ENCODE measurements at regions not wholly inside any gene's neighbourhood (a gene's known extent, or its start where the extent isn't known, plus 50 kb on each side); places are given as distances from the start of the nearest gene placed in this dataset.

DNA sequence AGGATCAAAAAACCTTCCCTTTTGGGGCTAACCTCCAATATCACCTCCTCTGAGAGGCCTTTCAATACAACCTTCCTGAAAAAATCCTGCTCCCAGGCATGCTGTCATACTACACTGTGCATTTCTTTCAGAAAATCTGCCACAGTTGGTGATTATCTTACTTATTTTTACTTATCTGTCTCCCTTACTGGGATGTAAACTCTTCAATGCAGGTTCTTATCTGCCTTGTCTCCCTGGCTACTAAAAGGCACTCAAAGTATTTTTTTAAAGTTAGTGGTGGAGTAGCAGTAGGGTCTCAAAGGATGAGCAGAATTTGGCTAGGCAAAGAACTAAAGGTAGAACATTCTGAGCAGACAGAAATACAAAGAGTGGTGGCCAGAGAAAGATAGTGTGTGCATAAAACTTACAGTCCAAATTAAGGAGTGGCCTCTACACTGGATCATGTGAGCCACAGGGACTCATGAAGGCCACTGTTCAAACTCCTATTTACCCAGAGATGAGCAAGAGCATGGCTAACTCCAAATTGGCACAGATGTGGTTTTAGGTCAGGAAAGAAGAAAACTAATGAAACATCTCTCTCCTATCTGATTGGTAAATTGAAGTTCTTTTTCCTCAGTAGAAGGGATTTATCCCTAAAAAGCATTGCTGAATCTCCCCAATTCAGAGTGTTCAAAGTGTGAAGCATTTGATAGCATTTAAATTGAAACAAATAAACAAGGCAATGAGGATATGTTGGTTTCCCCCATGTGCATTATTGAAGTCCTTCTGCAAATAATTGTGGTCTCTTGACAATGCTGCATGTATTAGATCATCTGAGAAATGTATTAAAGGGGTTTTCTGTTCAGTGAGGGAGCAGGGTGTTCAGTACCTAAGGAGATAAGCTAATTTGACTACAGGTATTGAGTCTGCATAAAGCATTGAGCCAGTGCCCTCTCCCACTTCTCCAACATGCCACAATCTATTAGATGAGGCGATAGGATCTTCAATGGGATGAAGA lies 285.5 kb downstream of the MREG start:
- CTCF ChIA-PET (ENCODE audit: low intra/inter-chr PET ratio, low total read pairs), result no interaction called here
- Histone ChIP-seq H4K20me1 (ENCODE audit: insufficient read depth, low read length) (no peaks in the 10 kb centered on the region), H3K9ac (ENCODE audit: insufficient read depth, low read depth, low read length) (no peak overlapping the region), H3K4me1 (ENCODE audit: insufficient read depth, low read length) (peaks cover 42% of the 10 kb centered on the region), H3K27ac (ENCODE audit: extremely low read length, insufficient read depth, low read length) (peak overlapping the region; percentile 23), H2AFZ (ENCODE audit: low read length) (peak overlapping the region; percentile 20), H3K4me3 (replicated peaks in 1 of 3; ENCODE audit: insufficient read depth in 1 of 3, low read depth in 2 of 3, low read length in 3 of 3) (no peak overlapping the region), H3K9me3 (ENCODE audit: low read length) (no peaks in the 10 kb centered on the region), H3K27me3 (ENCODE audit: control insufficient read depth in 1 of 2, insufficient read depth in 2 of 2, low read length in 2 of 2) (no peaks in the 10 kb centered on the region), H3K4me2 (ENCODE audit: low read depth, low read length) (no peak overlapping the region), H3K36me3 (replicated peaks in 1 of 2; ENCODE audit: control insufficient read depth in 1 of 2, insufficient read depth in 2 of 2, low read length in 2 of 2) (no peaks in the 10 kb centered on the region), H3K79me2 (ENCODE audit: insufficient read depth, low read length) (no peaks in the 10 kb centered on the region)
- peak; percentile 85 for DNase-seq (ENCODE audit: low spot score)
- BruUV-seq (replicated peaks), result no TSS peak
- in situ Hi-C loops (cut with HindIII; ENCODE audit: extremely low pct_ligation_motif_present, low pct_unique_long_range_greater_than_20kb) (no loop called here), intact Hi-C loops (cut with micrococcal nuclease; ENCODE audit: unreplicated experiment) (loop anchor here (2.0 kb wide), 1 partner anchor 15 kb away; no protein-coding TSS in a partner anchor)
- WGBS (ENCODE audit: low lambda C conversion rate), result 95% methylated on average over 1 of the region's 1 CpG
- peak; percentile 26 for FAIRE-seq
- peak; percentile 98 for ATAC-seq
- POLR2A ChIA-PET, result interaction anchor here (1.1 to 1.7 kb wide), 2 partner anchors 21 to 22 kb away, joined by 3 to 4 read pairs; no protein-coding TSS in a partner anchor
- TF ChIP-seq, protein P1, sequence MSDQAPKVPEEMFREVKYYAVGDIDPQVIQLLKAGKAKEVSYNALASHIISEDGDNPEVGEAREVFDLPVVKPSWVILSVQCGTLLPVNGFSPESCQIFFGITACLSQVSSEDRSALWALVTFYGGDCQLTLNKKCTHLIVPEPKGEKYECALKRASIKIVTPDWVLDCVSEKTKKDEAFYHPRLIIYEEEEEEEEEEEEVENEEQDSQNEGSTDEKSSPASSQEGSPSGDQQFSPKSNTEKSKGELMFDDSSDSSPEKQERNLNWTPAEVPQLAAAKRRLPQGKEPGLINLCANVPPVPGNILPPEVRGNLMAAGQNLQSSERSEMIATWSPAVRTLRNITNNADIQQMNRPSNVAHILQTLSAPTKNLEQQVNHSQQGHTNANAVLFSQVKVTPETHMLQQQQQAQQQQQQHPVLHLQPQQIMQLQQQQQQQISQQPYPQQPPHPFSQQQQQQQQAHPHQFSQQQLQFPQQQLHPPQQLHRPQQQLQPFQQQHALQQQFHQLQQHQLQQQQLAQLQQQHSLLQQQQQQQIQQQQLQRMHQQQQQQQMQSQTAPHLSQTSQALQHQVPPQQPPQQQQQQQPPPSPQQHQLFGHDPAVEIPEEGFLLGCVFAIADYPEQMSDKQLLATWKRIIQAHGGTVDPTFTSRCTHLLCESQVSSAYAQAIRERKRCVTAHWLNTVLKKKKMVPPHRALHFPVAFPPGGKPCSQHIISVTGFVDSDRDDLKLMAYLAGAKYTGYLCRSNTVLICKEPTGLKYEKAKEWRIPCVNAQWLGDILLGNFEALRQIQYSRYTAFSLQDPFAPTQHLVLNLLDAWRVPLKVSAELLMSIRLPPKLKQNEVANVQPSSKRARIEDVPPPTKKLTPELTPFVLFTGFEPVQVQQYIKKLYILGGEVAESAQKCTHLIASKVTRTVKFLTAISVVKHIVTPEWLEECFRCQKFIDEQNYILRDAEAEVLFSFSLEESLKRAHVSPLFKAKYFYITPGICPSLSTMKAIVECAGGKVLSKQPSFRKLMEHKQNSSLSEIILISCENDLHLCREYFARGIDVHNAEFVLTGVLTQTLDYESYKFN (CRISPR knock-in tag; conservative IDR thresholded peaks at IDR 0.05), result peak; percentile 60
- TF ChIP-seq ZNF34 (CRISPR knock-in tag; IDR thresholded peaks at IDR 0.05; ENCODE audit: borderline replicate concordance) (no peak), ZFX (CRISPR knock-in tag; IDR thresholded peaks at IDR 0.05; ENCODE audit: low read depth) (0 out of 2 replicates have a peak, but pooled peaks have one; percentile 47), SRF (IDR thresholded peaks at IDR 0.05; ENCODE audit: low read depth, low read length) (no peak), ZNF75D (CRISPR knock-in tag; IDR thresholded peaks at IDR 0.05; ENCODE audit: borderline replicate concordance) (no peak), ZNF891 (CRISPR knock-in tag; IDR thresholded peaks at IDR 0.05) (no peak), THAP11 (CRISPR knock-in tag; IDR thresholded peaks at IDR 0.05) (0 out of 2 replicates have a peak, but pooled peaks have one; percentile 14), RORA (CRISPR knock-in tag; IDR thresholded peaks at IDR 0.05) (no peak), NBN (conservative IDR thresholded peaks at IDR 0.05) (no peak), SP5 (CRISPR knock-in tag; IDR thresholded peaks at IDR 0.05; ENCODE audit: borderline replicate concordance, low read depth) (no peak), ZNF282 (IDR thresholded peaks at IDR 0.05; ENCODE audit: partially characterized antibody) (no peak), RAD21 (CRISPR knock-in tag; IDR thresholded peaks at IDR 0.05) (no peak), RBAK (CRISPR knock-in tag; IDR thresholded peaks at IDR 0.05) (no peak), TP53 (CRISPR knock-in tag; conservative IDR thresholded peaks at IDR 0.05) (no peak), ZNF878 (CRISPR knock-in tag; IDR thresholded peaks at IDR 0.05) (no peak)
- TF ChIP-seq, protein P2, sequence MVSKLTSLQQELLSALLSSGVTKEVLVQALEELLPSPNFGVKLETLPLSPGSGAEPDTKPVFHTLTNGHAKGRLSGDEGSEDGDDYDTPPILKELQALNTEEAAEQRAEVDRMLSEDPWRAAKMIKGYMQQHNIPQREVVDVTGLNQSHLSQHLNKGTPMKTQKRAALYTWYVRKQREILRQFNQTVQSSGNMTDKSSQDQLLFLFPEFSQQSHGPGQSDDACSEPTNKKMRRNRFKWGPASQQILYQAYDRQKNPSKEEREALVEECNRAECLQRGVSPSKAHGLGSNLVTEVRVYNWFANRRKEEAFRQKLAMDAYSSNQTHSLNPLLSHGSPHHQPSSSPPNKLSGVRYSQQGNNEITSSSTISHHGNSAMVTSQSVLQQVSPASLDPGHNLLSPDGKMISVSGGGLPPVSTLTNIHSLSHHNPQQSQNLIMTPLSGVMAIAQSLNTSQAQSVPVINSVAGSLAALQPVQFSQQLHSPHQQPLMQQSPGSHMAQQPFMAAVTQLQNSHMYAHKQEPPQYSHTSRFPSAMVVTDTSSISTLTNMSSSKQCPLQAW (CRISPR knock-in tag; IDR thresholded peaks at IDR 0.05), result no peak
- TF ChIP-seq, protein P3, sequence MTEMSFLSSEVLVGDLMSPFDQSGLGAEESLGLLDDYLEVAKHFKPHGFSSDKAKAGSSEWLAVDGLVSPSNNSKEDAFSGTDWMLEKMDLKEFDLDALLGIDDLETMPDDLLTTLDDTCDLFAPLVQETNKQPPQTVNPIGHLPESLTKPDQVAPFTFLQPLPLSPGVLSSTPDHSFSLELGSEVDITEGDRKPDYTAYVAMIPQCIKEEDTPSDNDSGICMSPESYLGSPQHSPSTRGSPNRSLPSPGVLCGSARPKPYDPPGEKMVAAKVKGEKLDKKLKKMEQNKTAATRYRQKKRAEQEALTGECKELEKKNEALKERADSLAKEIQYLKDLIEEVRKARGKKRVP (CRISPR knock-in tag; IDR thresholded peaks at IDR 0.05), result no peak

Data from HepG2 (cell line).